Neural progenitor cell (in vitro differentiated cells): ENCODE measurements at regions not wholly inside any gene's neighbourhood (a gene's known extent, or its start where the extent isn't known, plus 50 kb on each side); places are given as distances from the start of the nearest gene placed in this dataset.
A peak's percentile ranks its signal among the peaks of the same experiment; 100 is the strongest.

Experiments
- DNase-seq: peaks from one replicate; pipeline ENCODE4 v3.0.0-alpha.2; 2016; ENCODE audit warnings: low spot score
- H2AFZ ChIP-seq: fragments of 200-600 bp; sonication (generic); replicated peaks from 2 replicates; pipeline ENCODE4 v1.6.1; 2016; ENCODE audit warnings: antibody characterized with exemption
- H3F3A ChIP-seq: fragments of 200-600 bp; sonication (generic); 2 replicates; pipeline ENCODE4 v1.6.1; 2016; ENCODE audit warnings: antibody characterized with exemption, low read depth
- H3K27ac ChIP-seq: fragments of 200-600 bp; sonication (generic); 2 replicates; pipeline ENCODE4 v1.5.1; 2016; ENCODE audit warnings: mild to moderate bottlenecking
- H3K27me3 ChIP-seq: fragments of 200-600 bp; sonication (generic); 2 replicates; pipeline ENCODE4 v1.6.1; 2016; ENCODE audit warnings: mild to moderate bottlenecking, moderate library complexity
- H3K36me3 ChIP-seq: fragments of 200-600 bp; sonication (generic); 2 replicates; pipeline ENCODE4 v1.5.1; 2016
- H3K4me1 ChIP-seq: fragments of 200-600 bp; sonication (generic); 2 replicates; pipeline ENCODE4 v1.6.1; 2016; ENCODE audit warnings: mixed run types
- H3K4me2 ChIP-seq: fragments of 200-600 bp; sonication (generic); 2 replicates; pipeline ENCODE4 v1.6.1; 2016
- H3K4me3 ChIP-seq: fragments of 200-600 bp; sonication (generic); 2 replicates; pipeline ENCODE4 v1.5.1; 2016
- H3K79me2 ChIP-seq: fragments of 200-600 bp; sonication (generic); 2 replicates; pipeline ENCODE4 v1.6.1; 2016; ENCODE audit warnings: low read depth
- H3K9ac ChIP-seq: fragments of 200-600 bp; sonication (generic); 2 replicates; pipeline ENCODE4 v1.6.1; 2016
- H3K9me3 ChIP-seq: fragments of 200-600 bp; sonication (generic); 2 replicates; pipeline ENCODE4 v1.5.1; 2016; ENCODE audit warnings: low read depth
- H4K20me1 ChIP-seq: fragments of 200-600 bp; sonication (generic); 2 replicates; pipeline ENCODE4 v1.6.1; 2016; ENCODE audit warnings: low read depth
- H3K27ac Mint-ChIP-seq: 3 replicates; pipeline ENCODE4 v1.8.0; 2021; ENCODE audit warnings: mixed read lengths
- H3K27me3 Mint-ChIP-seq: 2 replicates; pipeline ENCODE4 v1.8.0; 2022; ENCODE audit warnings: low read depth, mild to moderate bottlenecking, inconsistent platforms, moderate library complexity, mixed read lengths; ENCODE audit not compliant: insufficient read depth
- H3K36me3 Mint-ChIP-seq: 3 replicates; pipeline ENCODE4 v1.8.0; 2021; ENCODE audit warnings: mixed read lengths
- H3K4me1 Mint-ChIP-seq: 3 replicates; pipeline ENCODE4 v1.8.0; 2021; ENCODE audit warnings: mixed read lengths
- H3K4me3 Mint-ChIP-seq: 3 replicates; pipeline ENCODE4 v1.8.0; 2021; ENCODE audit warnings: mild to moderate bottlenecking, moderate library complexity, mixed read lengths
- H3K9me3 Mint-ChIP-seq: 3 replicates; pipeline ENCODE4 v1.8.0; 2020; ENCODE audit warnings: mixed read lengths
- EZH2 ChIP-seq: fragments of 200-600 bp; sonication (generic); IDR thresholded peaks from 2 replicates; pipeline ENCODE4 v1.6.1; 2017; ENCODE audit warnings: antibody characterized with exemption, mild to moderate bottlenecking, moderate library complexity
- EZH2phosphoT487 ChIP-seq: fragments of 200-600 bp; sonication (generic); IDR thresholded peaks from 2 replicates; pipeline ENCODE4 v1.6.1; 2017; ENCODE audit warnings: antibody characterized with exemption
- TF ChIP-seq, protein P1 (sequence below): fragments of 200-600 bp; sonication (generic); IDR thresholded peaks from 2 replicates; pipeline ENCODE4 v1.5.1; 2017; ENCODE audit warnings: antibody characterized with exemption, mild to moderate bottlenecking

DNA sequence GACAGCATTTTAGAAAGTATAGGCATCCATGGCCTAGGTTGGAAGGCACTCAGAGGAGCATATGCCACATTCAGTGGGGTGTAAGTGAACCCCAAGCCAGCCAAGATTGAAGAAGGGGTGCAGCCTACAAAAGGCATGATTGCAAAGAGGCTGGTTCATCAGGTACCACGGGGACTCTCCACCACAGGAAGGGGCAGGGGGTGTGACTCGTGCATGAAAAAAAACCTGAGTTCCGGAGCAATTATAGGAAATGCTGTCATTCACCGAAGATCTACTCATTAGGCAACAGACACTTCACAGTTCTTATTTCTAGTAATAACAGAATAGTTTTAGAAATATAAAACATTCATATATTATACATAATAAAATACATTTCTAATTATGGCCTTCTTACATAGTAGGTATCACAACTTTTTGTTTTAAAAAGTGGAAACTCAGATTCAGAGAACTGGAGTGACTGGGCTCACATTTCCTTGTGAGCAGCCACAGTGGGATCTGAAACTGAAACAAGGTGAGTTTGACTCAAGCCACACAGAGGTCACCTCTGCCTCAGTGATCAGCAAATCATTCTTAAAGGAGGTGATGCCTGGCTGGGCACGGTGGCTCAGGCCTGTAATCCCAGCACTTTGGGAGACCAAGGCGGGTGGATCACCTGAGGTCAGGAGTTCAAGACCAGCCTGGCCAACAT, 188.4 kb upstream of the GYPC start:
- H3K9ac ChIP-seq = no peak overlapping the region
- no peaks in the 10 kb centered on the region for H3K27me3 ChIP-seq
- Mint-ChIP-seq H3K27me3 (peaks cover 7% of the 10 kb centered on the region), H3K9me3 (no peaks in the 10 kb centered on the region), H3K36me3 (no peaks in the 10 kb centered on the region), H3K27ac (no peak overlapping the region), H3K4me3 (no peak overlapping the region), H3K4me1 (peaks cover 4% of the 10 kb centered on the region)
- H3K27ac ChIP-seq = no peak overlapping the region
- no peak for DNase-seq
- no peaks in the 10 kb centered on the region for H3F3A ChIP-seq
- TF ChIP-seq EZH2phosphoT487 (no peak), EZH2 (no peak)
- TF ChIP-seq, protein P1, sequence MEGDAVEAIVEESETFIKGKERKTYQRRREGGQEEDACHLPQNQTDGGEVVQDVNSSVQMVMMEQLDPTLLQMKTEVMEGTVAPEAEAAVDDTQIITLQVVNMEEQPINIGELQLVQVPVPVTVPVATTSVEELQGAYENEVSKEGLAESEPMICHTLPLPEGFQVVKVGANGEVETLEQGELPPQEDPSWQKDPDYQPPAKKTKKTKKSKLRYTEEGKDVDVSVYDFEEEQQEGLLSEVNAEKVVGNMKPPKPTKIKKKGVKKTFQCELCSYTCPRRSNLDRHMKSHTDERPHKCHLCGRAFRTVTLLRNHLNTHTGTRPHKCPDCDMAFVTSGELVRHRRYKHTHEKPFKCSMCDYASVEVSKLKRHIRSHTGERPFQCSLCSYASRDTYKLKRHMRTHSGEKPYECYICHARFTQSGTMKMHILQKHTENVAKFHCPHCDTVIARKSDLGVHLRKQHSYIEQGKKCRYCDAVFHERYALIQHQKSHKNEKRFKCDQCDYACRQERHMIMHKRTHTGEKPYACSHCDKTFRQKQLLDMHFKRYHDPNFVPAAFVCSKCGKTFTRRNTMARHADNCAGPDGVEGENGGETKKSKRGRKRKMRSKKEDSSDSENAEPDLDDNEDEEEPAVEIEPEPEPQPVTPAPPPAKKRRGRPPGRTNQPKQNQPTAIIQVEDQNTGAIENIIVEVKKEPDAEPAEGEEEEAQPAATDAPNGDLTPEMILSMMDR = no peak
- no peaks in the 10 kb centered on the region for H4K20me1 ChIP-seq
- no peaks in the 10 kb centered on the region for H3K79me2 ChIP-seq
- H3K9me3 ChIP-seq = no peaks in the 10 kb centered on the region
- peaks cover 11% of the 10 kb centered on the region for H3K4me1 ChIP-seq
- H3K4me2 ChIP-seq = no peak overlapping the region
- H3K4me3 ChIP-seq = no peak overlapping the region
- H2AFZ ChIP-seq = no peak overlapping the region
- H3K36me3 ChIP-seq = no peaks in the 10 kb centered on the region

DNA sequence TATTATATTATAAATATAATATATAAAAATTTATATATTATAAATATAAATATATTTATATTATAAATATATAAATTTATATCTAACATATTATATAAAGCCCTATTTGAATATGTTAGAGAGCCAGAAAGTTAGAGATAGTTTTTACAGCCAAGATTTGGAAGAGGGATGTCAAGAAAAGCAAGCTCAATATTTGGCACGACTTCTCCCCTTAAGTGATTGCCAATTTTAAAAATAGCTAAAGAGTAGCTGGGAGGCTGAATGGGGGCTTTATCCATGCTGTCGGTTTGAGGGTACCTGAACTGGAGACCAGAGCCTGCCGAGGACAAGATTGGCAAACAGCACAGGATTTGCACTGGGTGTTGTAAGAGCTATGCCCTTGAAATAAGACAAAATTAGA, 180.9 kb upstream of the GYPC start:
- Mint-ChIP-seq H3K9me3 (peaks cover 14% of the 10 kb centered on the region), H3K4me1 (peaks cover 3% of the 10 kb centered on the region), H3K36me3 (no peaks in the 10 kb centered on the region), H3K4me3 (no peak overlapping the region), H3K27ac (no peak overlapping the region), H3K27me3 (peaks cover 7% of the 10 kb centered on the region)
- Histone ChIP-seq H3K36me3 (no peaks in the 10 kb centered on the region), H3K27me3 (no peaks in the 10 kb centered on the region), H4K20me1 (no peaks in the 10 kb centered on the region), H3K4me3 (no peak overlapping the region), H3K4me1 (peaks cover 6% of the 10 kb centered on the region), H3F3A (no peaks in the 10 kb centered on the region), H2AFZ (no peak overlapping the region), H3K27ac (no peak overlapping the region), H3K9me3 (no peaks in the 10 kb centered on the region), H3K9ac (no peak overlapping the region), H3K4me2 (no peak overlapping the region), H3K79me2 (no peaks in the 10 kb centered on the region)
- no peak for TF ChIP-seq EZH2
- TF ChIP-seq, protein P1 = no peak
- no peak for TF ChIP-seq EZH2phosphoT487
- no peak for DNase-seq

DNA sequence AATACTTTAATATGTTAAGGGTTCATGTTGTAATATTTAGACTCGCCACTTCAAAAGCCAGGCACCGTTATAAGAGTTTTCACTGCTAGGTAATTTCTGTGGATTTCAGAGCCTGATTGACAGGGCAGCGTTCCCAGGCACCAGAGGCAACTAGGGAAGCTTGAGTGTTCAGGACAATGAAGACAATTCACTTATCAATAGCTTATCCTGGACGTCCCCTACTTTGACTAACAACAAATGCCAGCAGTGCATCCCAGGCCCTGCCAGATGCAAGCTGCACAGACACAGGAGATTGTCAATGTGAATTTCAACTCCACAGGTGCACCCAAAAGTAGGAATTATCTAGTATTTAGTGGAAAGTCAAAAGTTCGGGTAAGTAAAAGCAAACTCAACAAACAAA, 179.3 kb upstream of the GYPC start:
- Mint-ChIP-seq H3K27me3 (peaks cover 7% of the 10 kb centered on the region), H3K27ac (no peak overlapping the region), H3K4me3 (no peak overlapping the region), H3K9me3 (peaks cover 14% of the 10 kb centered on the region), H3K36me3 (no peaks in the 10 kb centered on the region), H3K4me1 (peaks cover 3% of the 10 kb centered on the region)
- Histone ChIP-seq H2AFZ (no peak overlapping the region), H4K20me1 (no peaks in the 10 kb centered on the region), H3K79me2 (no peaks in the 10 kb centered on the region), H3K9me3 (no peaks in the 10 kb centered on the region), H3K36me3 (no peaks in the 10 kb centered on the region), H3K4me2 (no peak overlapping the region), H3F3A (no peaks in the 10 kb centered on the region), H3K9ac (no peak overlapping the region), H3K27ac (no peak overlapping the region), H3K4me3 (no peak overlapping the region), H3K4me1 (peaks cover 6% of the 10 kb centered on the region), H3K27me3 (no peaks in the 10 kb centered on the region)
- TF ChIP-seq EZH2 (no peak), EZH2phosphoT487 (no peak)
- TF ChIP-seq, protein P1 = no peak
- peak; percentile 54 for DNase-seq
